ENCODE measurements at regions not wholly inside any gene's neighbourhood (a gene's known extent, or its start where the extent isn't known, plus 50 kb on each side); places are given as distances from the start of the nearest gene placed in this dataset.

- CTCF ChIA-PET = no interaction called here
These were observed 344.0 kb downstream of the PYDC2 start for GRCh38 chr3:191804935-191805334.

DNA sequence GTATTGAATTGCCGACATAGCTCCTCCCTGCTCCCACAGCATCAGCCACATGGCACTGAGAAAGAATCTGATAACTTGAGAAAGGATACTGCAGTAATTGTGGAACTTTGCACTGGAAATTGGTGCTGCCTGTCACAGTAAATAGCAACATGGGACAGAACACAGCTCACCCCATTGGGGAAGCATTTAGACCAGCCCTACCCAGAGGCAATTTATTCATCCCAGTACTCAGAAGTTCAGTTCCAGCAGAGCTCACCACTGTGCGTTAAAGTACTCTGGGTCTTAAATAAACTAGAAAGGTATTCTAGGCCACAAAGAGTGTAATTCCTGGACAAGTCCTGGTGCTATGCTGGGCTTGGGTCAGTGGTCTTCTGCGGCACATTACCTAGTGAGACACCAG is 347.1 kb downstream of the PYDC2 start:
- POLR2A ChIA-PET = no interaction called here
- Histone ChIP-seq H3K4me1 (ENCODE audit: insufficient read depth, low read length) (no peaks in the 10 kb centered on the region), H3K27me3 (ENCODE audit: control insufficient read depth in 1 of 2, insufficient read depth in 2 of 2, low read length in 2 of 2) (no peaks in the 10 kb centered on the region), H3K27ac (ENCODE audit: low read depth in 1 of 2, low read length in 2 of 2) (no peak overlapping the region), H3K9me3 (ENCODE audit: control insufficient read depth in 1 of 2, insufficient read depth in 1 of 2, low read length in 2 of 2) (peaks cover 0 to 12% of the 10 kb centered on the region in 2 experiments), H3K36me3 (ENCODE audit: insufficient read depth, low read length) (no peaks in the 10 kb centered on the region), H3K4me3 (ENCODE audit: low read length) (no peak overlapping the region)
- Mint-ChIP-seq H3K9me3 (peaks cover 14% of the 10 kb centered on the region), H3K4me1 (ENCODE audit: low read depth) (no peaks in the 10 kb centered on the region), H3K4me3 (no peak overlapping the region), H3K36me3 (ENCODE audit: low read depth) (no peaks in the 10 kb centered on the region), H3K27me3 (no peaks in the 10 kb centered on the region), H3K27ac (no peak overlapping the region)
- no peak for ATAC-seq (ENCODE audit: poor library complexity)
- CTCF ChIA-PET = no interaction called here
- DNase-seq = no peak
- TF ChIP-seq, protein P1, sequence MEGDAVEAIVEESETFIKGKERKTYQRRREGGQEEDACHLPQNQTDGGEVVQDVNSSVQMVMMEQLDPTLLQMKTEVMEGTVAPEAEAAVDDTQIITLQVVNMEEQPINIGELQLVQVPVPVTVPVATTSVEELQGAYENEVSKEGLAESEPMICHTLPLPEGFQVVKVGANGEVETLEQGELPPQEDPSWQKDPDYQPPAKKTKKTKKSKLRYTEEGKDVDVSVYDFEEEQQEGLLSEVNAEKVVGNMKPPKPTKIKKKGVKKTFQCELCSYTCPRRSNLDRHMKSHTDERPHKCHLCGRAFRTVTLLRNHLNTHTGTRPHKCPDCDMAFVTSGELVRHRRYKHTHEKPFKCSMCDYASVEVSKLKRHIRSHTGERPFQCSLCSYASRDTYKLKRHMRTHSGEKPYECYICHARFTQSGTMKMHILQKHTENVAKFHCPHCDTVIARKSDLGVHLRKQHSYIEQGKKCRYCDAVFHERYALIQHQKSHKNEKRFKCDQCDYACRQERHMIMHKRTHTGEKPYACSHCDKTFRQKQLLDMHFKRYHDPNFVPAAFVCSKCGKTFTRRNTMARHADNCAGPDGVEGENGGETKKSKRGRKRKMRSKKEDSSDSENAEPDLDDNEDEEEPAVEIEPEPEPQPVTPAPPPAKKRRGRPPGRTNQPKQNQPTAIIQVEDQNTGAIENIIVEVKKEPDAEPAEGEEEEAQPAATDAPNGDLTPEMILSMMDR (IDR thresholded peaks at IDR 0.05) = no peak
- intact Hi-C loops (cut with DNase I, micrococcal nuclease) = no loop called here

More at GRCh38 chr3:191804935-191805334, 344.0 kb downstream of the PYDC2 start:
- Mint-ChIP-seq H3K4me3 (no peak overlapping the region), H3K36me3 (ENCODE audit: low read depth) (no peaks in the 10 kb centered on the region), H3K9me3 (peaks cover 8% of the 10 kb centered on the region), H3K27ac (no peak overlapping the region), H3K27me3 (no peaks in the 10 kb centered on the region), H3K4me1 (ENCODE audit: low read depth) (no peaks in the 10 kb centered on the region)
- ATAC-seq (ENCODE audit: poor library complexity) (no peak), DNase-seq (no peak)
- H3K4me1 ChIP-seq (ENCODE audit: insufficient read depth, low read length) = no peaks in the 10 kb centered on the region
- no peak overlapping the region for H3K4me3 ChIP-seq (ENCODE audit: low read length)
- POLR2A ChIA-PET = no interaction called here
- TF ChIP-seq, protein P1 (IDR thresholded peaks at IDR 0.05) = no peak
- H3K36me3 ChIP-seq (ENCODE audit: insufficient read depth, low read length) = no peaks in the 10 kb centered on the region
- peaks cover 15 to 16% of the 10 kb centered on the region in 2 experiments for H3K9me3 ChIP-seq (ENCODE audit: control insufficient read depth in 1 of 2, insufficient read depth in 1 of 2, low read length in 2 of 2)
- no peaks in the 10 kb centered on the region for H3K27me3 ChIP-seq (ENCODE audit: control insufficient read depth in 1 of 2, insufficient read depth in 2 of 2, low read length in 2 of 2)
- intact Hi-C loops (cut with DNase I, micrococcal nuclease) = no loop called here
- H3K27ac ChIP-seq (ENCODE audit: low read depth in 1 of 2, low read length in 2 of 2) = no peak overlapping the region

DNA sequence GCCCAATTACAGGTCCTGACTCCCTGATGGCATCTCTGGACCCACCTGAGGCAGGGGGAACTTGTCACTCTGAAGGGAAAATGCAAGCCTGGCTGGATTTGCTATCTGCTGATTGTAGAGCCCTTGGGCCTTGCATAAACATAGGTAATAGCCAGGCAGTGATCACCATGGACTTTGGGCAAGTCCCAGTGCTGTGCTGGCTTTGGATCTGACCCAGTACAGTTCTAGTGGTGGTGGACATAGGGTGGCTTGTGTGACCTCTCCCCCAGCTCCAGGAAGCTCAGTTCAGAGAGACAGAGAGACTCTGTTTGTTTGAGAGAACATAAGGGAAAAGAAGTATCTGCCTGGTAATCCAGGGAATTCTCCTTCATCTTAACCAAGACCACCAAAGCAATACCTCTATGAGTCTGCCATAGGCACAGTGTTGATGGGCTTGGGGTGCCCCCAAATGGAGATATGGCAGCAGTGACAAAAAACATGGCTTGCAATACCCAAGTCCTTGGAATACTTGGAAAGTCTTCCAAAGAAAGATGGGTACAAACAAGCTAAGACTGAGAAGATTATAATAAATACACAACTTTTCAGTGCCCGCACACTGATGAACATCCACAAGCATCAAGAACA is 348.5 kb downstream of the PYDC2 start:
- Mint-ChIP-seq H3K4me3 (no peak overlapping the region), H3K4me1 (ENCODE audit: low read depth) (no peaks in the 10 kb centered on the region), H3K27ac (no peak overlapping the region), H3K27me3 (no peaks in the 10 kb centered on the region), H3K9me3 (peaks cover 15% of the 10 kb centered on the region), H3K36me3 (ENCODE audit: low read depth) (no peaks in the 10 kb centered on the region)
- ChIA-PET CTCF (no interaction called here), POLR2A (no interaction called here)
- H3K4me3 ChIP-seq (ENCODE audit: low read length) = no peak overlapping the region
- intact Hi-C loops (cut with DNase I, micrococcal nuclease) = no loop called here
- no peaks in the 10 kb centered on the region for H3K4me1 ChIP-seq (ENCODE audit: insufficient read depth, low read length)
- no peak for ATAC-seq (ENCODE audit: poor library complexity)
- no peak for DNase-seq
- no peaks in the 10 kb centered on the region for H3K27me3 ChIP-seq (ENCODE audit: control insufficient read depth in 1 of 2, insufficient read depth in 2 of 2, low read length in 2 of 2)
- H3K36me3 ChIP-seq (ENCODE audit: insufficient read depth, low read length) = no peaks in the 10 kb centered on the region
- peaks cover 0 to 11% of the 10 kb centered on the region in 2 experiments for H3K9me3 ChIP-seq (ENCODE audit: control insufficient read depth in 1 of 2, insufficient read depth in 1 of 2, low read length in 2 of 2)
- TF ChIP-seq, protein P1 (IDR thresholded peaks at IDR 0.05) = no peak
- H3K27ac ChIP-seq (ENCODE audit: low read depth in 1 of 2, low read length in 2 of 2) = no peak overlapping the region
